DOHH2 (cell line): ENCODE measurements at regions not wholly inside any gene's neighbourhood (a gene's known extent, or its start where the extent isn't known, plus 50 kb on each side); places are given as distances from the start of the nearest gene placed in this dataset.

Experiments used
- EZH2phosphoT487 ChIP-seq: fragments of 200-600 bp; sonication (generic); IDR thresholded peaks from 2 replicates; pipeline ENCODE4 v1.6.1; 2017; ENCODE audit warnings: borderline replicate concordance, mild to moderate bottlenecking, antibody characterized with exemption, low read length, moderate library complexity, mixed read lengths
- TF ChIP-seq, protein P1 (sequence below): fragments of 200-600 bp; sonication (generic); IDR thresholded peaks from one replicate; pipeline ENCODE4 v1.5.1; 2014; ENCODE audit warnings: antibody characterized with exemption, mild to moderate bottlenecking, low read depth, low read length; ENCODE audit not compliant: poor library complexity, severe bottlenecking

DNA sequence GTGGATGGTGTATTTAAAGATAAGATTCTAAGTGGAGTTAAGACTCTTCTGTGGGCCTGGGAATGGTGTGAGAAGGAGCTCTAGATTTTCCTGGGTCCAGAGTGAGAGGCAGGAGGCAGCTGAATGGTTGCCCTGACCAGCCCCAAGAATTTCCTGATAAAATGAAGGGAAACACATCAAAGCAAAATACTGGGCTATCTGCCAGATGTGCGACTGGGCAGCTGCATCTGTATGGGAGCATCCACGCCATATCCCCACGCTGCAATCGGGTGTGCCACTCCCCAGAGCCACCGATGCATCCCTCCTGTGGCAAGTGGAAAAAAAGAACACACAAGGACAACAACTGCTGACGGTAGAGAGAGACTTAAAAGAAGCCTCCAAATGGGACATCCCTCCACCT lies 84.3 kb upstream of the COX10 start:
- TF ChIP-seq, protein P1, sequence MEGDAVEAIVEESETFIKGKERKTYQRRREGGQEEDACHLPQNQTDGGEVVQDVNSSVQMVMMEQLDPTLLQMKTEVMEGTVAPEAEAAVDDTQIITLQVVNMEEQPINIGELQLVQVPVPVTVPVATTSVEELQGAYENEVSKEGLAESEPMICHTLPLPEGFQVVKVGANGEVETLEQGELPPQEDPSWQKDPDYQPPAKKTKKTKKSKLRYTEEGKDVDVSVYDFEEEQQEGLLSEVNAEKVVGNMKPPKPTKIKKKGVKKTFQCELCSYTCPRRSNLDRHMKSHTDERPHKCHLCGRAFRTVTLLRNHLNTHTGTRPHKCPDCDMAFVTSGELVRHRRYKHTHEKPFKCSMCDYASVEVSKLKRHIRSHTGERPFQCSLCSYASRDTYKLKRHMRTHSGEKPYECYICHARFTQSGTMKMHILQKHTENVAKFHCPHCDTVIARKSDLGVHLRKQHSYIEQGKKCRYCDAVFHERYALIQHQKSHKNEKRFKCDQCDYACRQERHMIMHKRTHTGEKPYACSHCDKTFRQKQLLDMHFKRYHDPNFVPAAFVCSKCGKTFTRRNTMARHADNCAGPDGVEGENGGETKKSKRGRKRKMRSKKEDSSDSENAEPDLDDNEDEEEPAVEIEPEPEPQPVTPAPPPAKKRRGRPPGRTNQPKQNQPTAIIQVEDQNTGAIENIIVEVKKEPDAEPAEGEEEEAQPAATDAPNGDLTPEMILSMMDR, result no peak
- TF ChIP-seq EZH2phosphoT487, result no peak
